GM18858 (cell line): ENCODE measurements at regions not wholly inside any gene's neighbourhood (a gene's known extent, or its start where the extent isn't known, plus 50 kb on each side); places are given as distances from the start of the nearest gene placed in this dataset.
"Not testable (repeated sequence)": the region's sequence is repeated elsewhere in the genome, so short reads cannot be mapped to it uniquely, and the experiment has no call there.

ENCODE experiments used
- ATAC-seq: cut with Tn5 transposase; IDR thresholded peaks from one replicate; pipeline ENCODE4 v1.9.1; 2021; ENCODE audit not compliant: unreplicated experiment

- ATAC-seq: no peak
Observed at GRCh38 chrX:1140236-1140681, 72.2 kb downstream of the CRLF2 start.

GRCh38 chrX:1139185-1139500, 73.3 kb downstream of the CRLF2 start:
- no peak for ATAC-seq

- no peak for ATAC-seq
Observed at GRCh38 chrX:1138476-1139184, 73.8 kb downstream of the CRLF2 start.

- ATAC-seq: no peak
Observed at GRCh38 chrX:1137531-1137930, 74.9 kb downstream of the CRLF2 start.

GRCh38 chrX:1136582-1136981, 75.9 kb downstream of the CRLF2 start:
- ATAC-seq: not testable (repeated sequence)

- no peak for ATAC-seq
Observed at GRCh38 chrX:1134976-1135375, 77.5 kb downstream of the CRLF2 start.

- ATAC-seq: no peak
Observed at GRCh38 chrX:1134156-1134555, 78.3 kb downstream of the CRLF2 start.

- no peak for ATAC-seq
Observed at GRCh38 chrX:1126738-1127137, 85.7 kb downstream of the CRLF2 start.

- no peak for ATAC-seq
Observed at GRCh38 chrX:1124531-1124930, 87.9 kb downstream of the CRLF2 start.

- ATAC-seq: not testable (repeated sequence)
Observed at GRCh38 chrX:1122851-1123250, 89.6 kb downstream of the CRLF2 start.

- ATAC-seq: no peak
Observed at GRCh38 chrX:1119275-1119674, 93.2 kb downstream of the CRLF2 start.

GRCh38 chrX:1118572-1119199, 93.8 kb downstream of the CRLF2 start:
- ATAC-seq: no peak

GRCh38 chrX:1115411-1115810, 97.0 kb downstream of the CRLF2 start:
- not testable (repeated sequence) for ATAC-seq

- no peak for ATAC-seq
Observed at GRCh38 chrX:1112321-1112720, 100.1 kb downstream of the CRLF2 start.

- no peak for ATAC-seq
Observed at GRCh38 chrX:1111601-1112300, 100.7 kb downstream of the CRLF2 start.

- ATAC-seq: no peak
Observed at GRCh38 chrX:1109580-1110119, 102.8 kb downstream of the CRLF2 start.

- no peak for ATAC-seq
Observed at GRCh38 chrX:1108501-1109445, 103.7 kb downstream of the CRLF2 start.

GRCh38 chrX:1106478-1107210, 105.8 kb downstream of the CRLF2 start:
- ATAC-seq: no peak

GRCh38 chrX:1105671-1106419, 106.6 kb downstream of the CRLF2 start:
- ATAC-seq: no peak
